AG10803 (cell line): ENCODE measurements at regions not wholly inside any gene's neighbourhood (a gene's known extent, or its start where the extent isn't known, plus 50 kb on each side); places are given as distances from the start of the nearest gene placed in this dataset.

ENCODE experiments used
- DNase-seq: peaks from one replicate; pipeline ENCODE4 v3.0.0; 2010; ENCODE audit warnings: low read depth
- H3K4me3 ChIP-seq: 2 replicates; pipeline ENCODE4 v1.5.1; 2011; ENCODE audit warnings: mild to moderate bottlenecking, low read length, control low read depth
- TF ChIP-seq, protein P1 (sequence below): conservative IDR thresholded peaks from 2 replicates; pipeline ENCODE4 v1.5.1; 2011; ENCODE audit warnings: mild to moderate bottlenecking, low read length, control low read depth, inconsistent platforms

DNA sequence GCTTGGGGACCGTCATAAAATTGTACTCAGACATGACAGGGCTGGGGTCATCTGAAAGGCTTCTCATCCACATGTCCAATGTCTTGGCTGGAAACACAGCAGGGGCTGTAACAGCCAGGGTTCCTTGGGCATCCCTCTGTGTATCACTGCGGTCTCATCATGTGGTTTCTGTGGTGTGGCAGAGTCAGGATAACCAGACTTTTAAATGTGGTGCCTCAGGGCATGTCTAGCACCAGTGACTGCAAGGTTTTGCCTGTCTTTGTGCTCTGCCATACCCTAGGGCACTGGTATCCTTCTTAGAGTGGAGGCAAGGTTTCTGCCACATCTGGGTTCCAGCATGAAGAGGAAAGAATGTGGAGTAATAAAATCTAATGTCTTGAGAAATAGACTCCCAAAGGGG, 124.2 kb downstream of the PLEKHG1 start:
- DNase-seq, result peak; percentile 44
- TF ChIP-seq, protein P1, sequence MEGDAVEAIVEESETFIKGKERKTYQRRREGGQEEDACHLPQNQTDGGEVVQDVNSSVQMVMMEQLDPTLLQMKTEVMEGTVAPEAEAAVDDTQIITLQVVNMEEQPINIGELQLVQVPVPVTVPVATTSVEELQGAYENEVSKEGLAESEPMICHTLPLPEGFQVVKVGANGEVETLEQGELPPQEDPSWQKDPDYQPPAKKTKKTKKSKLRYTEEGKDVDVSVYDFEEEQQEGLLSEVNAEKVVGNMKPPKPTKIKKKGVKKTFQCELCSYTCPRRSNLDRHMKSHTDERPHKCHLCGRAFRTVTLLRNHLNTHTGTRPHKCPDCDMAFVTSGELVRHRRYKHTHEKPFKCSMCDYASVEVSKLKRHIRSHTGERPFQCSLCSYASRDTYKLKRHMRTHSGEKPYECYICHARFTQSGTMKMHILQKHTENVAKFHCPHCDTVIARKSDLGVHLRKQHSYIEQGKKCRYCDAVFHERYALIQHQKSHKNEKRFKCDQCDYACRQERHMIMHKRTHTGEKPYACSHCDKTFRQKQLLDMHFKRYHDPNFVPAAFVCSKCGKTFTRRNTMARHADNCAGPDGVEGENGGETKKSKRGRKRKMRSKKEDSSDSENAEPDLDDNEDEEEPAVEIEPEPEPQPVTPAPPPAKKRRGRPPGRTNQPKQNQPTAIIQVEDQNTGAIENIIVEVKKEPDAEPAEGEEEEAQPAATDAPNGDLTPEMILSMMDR, result no peak
- H3K4me3 ChIP-seq, result no peak overlapping the region

DNA sequence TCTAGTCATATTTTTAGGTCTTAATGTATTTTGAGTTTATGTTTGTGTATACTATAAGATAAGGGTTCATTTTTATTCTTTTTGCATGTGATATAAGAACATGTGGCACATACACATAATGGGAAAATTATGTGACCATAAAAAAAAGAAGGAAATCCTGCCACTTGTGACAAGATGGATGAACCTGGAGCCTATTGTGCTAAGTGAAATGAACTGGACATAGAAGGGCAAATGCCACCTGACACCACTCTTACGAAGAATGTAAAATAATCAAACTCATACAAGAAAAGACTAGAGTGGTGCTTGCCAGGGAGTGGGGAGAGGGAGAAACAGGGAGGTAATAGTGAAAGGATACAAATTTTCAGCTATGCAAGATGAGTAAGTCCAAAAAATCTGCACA, 126.1 kb downstream of the PLEKHG1 start:
- H3K4me3 ChIP-seq, result no peak overlapping the region
- TF ChIP-seq, protein P1, result no peak
- no peak for DNase-seq

DNA sequence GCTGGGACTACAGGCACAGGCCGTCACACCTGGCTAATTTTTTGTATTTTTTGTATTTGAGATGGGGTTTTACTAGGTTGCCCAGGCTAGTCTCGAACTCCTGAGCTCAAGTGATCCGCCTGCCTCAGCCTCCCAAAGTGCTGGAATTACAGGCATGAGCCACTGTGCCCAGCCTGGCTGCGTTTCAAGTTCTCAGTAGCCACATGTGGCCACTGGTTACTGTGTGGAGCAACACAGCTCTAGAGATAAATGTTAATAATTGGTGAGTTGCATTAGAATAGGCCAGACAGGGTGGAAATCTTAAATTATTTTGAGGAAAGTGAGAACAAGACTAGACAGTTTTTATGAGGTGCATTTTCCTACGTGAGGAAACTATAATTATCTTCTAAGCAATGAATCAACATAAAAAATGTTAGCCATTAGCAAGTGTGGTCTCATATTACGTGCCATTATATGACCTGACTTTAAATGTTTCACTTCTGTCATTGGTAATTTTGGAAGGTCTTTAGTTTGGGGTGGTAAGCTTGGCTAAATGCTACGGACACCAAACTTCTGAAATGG, 129.6 kb downstream of the PLEKHG1 start:
- TF ChIP-seq, protein P1, result no peak
- peak; percentile 25 for DNase-seq
- no peak overlapping the region for H3K4me3 ChIP-seq

DNA sequence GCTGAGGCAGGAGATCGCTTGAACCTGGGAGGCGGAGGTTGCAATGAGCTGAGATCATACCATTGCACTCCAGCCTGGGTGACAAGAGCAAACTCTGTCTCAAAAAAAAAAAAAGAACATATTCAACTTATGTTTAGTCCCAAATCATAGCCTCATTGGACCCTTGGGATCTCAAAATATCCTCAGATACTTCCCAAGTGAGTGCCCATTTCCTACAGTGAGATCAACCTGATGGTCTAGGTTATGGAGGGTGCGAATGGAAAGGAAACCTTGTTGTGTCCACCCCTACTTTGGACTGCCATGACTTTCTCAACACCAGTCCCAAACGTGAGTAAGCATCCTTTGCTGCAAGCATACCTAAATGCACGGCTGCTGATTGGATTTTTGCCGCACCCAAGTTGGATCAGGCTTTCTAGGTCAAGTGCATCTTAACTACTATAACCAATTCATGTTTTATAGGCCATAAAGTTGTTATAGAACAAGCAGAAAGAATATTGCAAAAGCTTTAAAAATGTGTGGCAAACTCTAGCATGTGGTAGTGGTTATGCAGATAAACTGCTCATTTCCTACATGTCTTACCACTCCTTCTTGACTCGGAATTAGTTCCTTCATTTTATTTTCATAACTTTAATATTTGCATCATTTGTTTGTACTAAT, 131.2 kb downstream of the PLEKHG1 start:
- TF ChIP-seq, protein P1, result no peak
- DNase-seq, result peak; percentile 24
- no peak overlapping the region for H3K4me3 ChIP-seq

DNA sequence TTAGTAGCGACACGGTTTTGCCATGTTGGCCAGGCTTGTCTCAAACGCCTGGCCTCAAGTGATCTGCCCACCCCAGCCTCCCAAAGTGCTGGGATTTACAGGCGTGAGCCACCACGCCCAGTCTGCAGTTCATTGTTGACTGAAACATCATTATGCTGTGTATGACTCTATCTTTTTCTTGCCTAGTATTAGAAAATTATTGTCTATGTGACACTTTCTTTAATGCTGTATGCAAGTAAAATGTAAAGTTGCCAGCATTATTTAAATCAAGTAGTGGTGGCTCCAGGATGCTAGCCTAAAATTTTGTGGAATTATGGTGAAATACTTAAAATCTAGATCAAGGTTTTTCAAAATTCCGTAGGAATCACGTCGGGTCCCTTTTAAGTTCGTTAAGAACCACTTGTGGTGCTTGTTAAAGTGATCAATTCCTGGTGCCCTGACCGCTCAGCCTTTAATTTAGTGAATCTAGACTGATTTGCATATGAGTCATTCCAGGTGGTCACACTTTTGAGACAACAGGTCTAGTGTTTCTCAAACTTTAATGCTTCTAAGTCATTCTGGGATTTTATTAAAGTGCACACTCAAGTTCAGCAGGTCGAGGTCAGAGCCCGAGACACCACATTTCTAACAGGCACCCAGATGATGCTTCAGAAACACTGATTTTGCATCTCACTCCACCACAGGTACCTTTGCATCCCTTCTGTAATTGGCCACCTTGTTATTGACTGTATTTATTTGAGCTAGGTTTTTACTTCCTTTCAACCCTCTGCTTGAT, 132.6 kb upstream of the MTHFD1L start:
- TF ChIP-seq, protein P1, result no peak
- DNase-seq, result no peak
- no peak overlapping the region for H3K4me3 ChIP-seq

DNA sequence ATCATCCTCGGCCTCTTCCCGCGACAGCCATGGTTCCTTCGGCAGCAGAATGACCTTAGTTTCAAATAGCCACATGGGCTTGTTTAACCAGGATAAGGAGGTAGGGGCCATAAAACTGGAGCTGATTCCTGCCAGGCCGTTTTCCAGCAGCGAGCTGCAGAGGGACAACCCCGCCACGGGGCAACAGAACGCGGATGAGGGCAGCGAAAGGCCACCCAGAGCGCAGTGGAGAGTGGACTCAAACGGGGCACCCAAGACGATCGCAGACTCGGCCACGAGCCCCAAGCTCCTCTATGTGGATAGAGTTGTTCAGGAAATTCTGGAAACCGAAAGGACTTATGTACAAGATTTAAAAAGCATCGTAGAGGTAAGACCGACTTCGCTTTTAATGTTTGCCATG, 131.8 kb upstream of the MTHFD1L start:
- TF ChIP-seq, protein P1, result no peak

DNA sequence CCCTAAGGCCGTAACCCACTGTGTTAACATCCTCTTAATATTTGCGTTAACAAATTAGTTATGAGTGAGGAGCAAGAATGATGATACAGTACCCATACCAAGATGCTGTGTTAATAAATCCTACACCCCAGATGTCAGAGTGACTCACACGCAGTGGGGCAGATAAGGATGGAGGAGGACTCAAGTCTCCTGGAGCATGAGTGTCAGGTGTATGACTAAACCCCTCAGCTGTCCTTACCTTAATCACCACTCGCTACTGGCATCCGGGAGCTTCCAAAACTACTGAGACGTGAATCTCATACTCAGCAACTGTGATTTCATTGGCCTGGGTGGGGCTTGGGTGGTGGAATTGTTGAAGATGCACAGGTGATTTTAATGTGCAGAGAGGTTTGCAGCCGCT, 131.3 kb upstream of the MTHFD1L start:
- DNase-seq, result no peak
- no peak overlapping the region for H3K4me3 ChIP-seq
- TF ChIP-seq, protein P1, result no peak

More for the DNA sequence above, 131.8 kb upstream of the MTHFD1L start:
- DNase-seq, result no peak
- H3K4me3 ChIP-seq, result no peak overlapping the region
